Neural crest cell (in vitro differentiated cells): ENCODE measurements at regions not wholly inside any gene's neighbourhood (a gene's known extent, or its start where the extent isn't known, plus 50 kb on each side); places are given as distances from the start of the nearest gene placed in this dataset.

Experiments used
- DNase-seq: peaks from one replicate; pipeline ENCODE4 v3.0.0; 2021; ENCODE audit warnings: low read depth, mixed read lengths, low spot score
- H3K27ac Mint-ChIP-seq: one replicate; pipeline ENCODE4 v1.8.0; 2021; ENCODE audit warnings: mild to moderate bottlenecking, mixed read lengths; ENCODE audit not compliant: unreplicated experiment
- H3K27me3 Mint-ChIP-seq: 2 replicates; pipeline ENCODE4 v1.8.0; 2021; ENCODE audit warnings: low read depth, mild to moderate bottlenecking, mixed read lengths
- H3K36me3 Mint-ChIP-seq: 2 replicates; pipeline ENCODE4 v1.8.0; 2021; ENCODE audit warnings: low read depth, mild to moderate bottlenecking, mixed read lengths
- H3K4me1 Mint-ChIP-seq: 2 replicates; pipeline ENCODE4 v1.8.0; 2021; ENCODE audit warnings: mixed read lengths
- H3K4me3 Mint-ChIP-seq: one replicate; pipeline ENCODE4 v1.8.0; 2021; ENCODE audit warnings: mild to moderate bottlenecking, mixed read lengths
- H3K9me3 Mint-ChIP-seq: 2 replicates; pipeline ENCODE4 v1.8.0; 2021; ENCODE audit warnings: mixed read lengths
- TF ChIP-seq, protein P1 (sequence below): fragments of 200-600 bp; sonication (generic); conservative IDR thresholded peaks from 2 replicates; pipeline ENCODE4 v1.5.0; 2021; ENCODE audit warnings: antibody characterized with exemption, mild to moderate bottlenecking

- no peak overlapping the region for H3K27ac Mint-ChIP-seq
- no peak overlapping the region for H3K4me3 Mint-ChIP-seq
- H3K36me3 Mint-ChIP-seq: no peaks in the 10 kb centered on the region
- H3K4me1 Mint-ChIP-seq: peaks cover 5% of the 10 kb centered on the region
- TF ChIP-seq, protein P1, sequence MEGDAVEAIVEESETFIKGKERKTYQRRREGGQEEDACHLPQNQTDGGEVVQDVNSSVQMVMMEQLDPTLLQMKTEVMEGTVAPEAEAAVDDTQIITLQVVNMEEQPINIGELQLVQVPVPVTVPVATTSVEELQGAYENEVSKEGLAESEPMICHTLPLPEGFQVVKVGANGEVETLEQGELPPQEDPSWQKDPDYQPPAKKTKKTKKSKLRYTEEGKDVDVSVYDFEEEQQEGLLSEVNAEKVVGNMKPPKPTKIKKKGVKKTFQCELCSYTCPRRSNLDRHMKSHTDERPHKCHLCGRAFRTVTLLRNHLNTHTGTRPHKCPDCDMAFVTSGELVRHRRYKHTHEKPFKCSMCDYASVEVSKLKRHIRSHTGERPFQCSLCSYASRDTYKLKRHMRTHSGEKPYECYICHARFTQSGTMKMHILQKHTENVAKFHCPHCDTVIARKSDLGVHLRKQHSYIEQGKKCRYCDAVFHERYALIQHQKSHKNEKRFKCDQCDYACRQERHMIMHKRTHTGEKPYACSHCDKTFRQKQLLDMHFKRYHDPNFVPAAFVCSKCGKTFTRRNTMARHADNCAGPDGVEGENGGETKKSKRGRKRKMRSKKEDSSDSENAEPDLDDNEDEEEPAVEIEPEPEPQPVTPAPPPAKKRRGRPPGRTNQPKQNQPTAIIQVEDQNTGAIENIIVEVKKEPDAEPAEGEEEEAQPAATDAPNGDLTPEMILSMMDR: no peak
- no peak for DNase-seq
- peaks cover 5% of the 10 kb centered on the region for H3K27me3 Mint-ChIP-seq
- peaks cover 5% of the 10 kb centered on the region for H3K9me3 Mint-ChIP-seq
These were observed 125.4 kb downstream of the KIF26A start for GRCh38 chr14:104263675-104264358.

- no peak overlapping the region for H3K4me3 Mint-ChIP-seq
- no peak for DNase-seq
- H3K27ac Mint-ChIP-seq: no peak overlapping the region
- TF ChIP-seq, protein P1: no peak
- H3K27me3 Mint-ChIP-seq: peaks cover 5% of the 10 kb centered on the region
- H3K9me3 Mint-ChIP-seq: peaks cover 2% of the 10 kb centered on the region
- peaks cover 12% of the 10 kb centered on the region for H3K4me1 Mint-ChIP-seq
- no peaks in the 10 kb centered on the region for H3K36me3 Mint-ChIP-seq
These were observed 126.3 kb downstream of the KIF26A start for GRCh38 chr14:104264495-104265265.

- peaks cover 2% of the 10 kb centered on the region for H3K9me3 Mint-ChIP-seq
- no peaks in the 10 kb centered on the region for H3K36me3 Mint-ChIP-seq
- DNase-seq: no peak
- TF ChIP-seq, protein P1: no peak
- no peak overlapping the region for H3K4me3 Mint-ChIP-seq
- H3K4me1 Mint-ChIP-seq: peaks cover 12% of the 10 kb centered on the region
- no peaks in the 10 kb centered on the region for H3K27me3 Mint-ChIP-seq
- no peak overlapping the region for H3K27ac Mint-ChIP-seq
These were observed 127.7 kb downstream of the KIF26A start for GRCh38 chr14:104265918-104266630.

DNA sequence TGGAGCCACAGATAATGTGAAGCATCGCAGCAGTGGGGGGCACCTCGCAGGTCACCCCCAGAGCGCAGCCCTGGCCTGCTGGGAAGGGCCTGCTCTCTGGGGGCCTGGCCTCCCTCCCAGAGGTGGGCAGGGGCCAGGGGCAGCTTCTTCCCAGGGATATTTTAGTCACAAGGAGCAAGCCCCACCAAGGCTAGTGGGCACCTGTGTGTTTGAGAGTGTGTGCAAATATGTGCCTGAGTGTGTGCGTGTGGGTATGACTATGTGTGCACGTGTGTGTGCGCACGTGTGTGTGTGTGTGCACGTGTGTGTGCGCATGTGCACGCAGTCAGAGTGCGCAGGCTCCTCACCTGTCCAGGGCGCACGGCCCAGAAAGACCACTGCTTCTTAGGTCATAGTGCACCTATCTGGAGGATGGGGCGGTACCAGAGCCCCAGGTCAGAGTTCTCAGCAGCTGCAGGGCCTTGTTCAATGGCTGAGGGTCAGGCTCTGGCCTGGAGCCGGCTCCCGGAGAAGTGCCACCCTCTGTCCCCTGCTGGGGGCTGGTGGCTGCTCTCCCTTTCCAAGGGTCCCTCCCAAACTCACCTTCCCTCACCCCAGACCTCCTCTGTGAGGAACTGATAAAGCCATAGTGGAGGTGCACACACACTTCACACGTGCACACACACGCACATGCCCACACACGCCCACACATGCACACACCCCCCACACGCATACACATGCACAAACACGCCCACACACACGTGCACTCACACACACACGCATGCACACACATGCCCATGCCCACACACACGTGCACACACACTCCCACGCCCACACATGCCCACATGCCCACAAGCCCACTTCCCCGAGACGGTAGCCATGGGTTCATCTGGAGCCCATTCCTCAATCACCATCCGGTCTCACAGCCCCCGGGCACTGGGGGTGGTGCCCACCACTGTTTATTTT is 128.5 kb downstream of the KIF26A start:
- TF ChIP-seq, protein P1: no peak
- Mint-ChIP-seq H3K27me3 (no peaks in the 10 kb centered on the region), H3K9me3 (no peaks in the 10 kb centered on the region), H3K27ac (peak overlapping the region; percentile 58), H3K36me3 (no peaks in the 10 kb centered on the region), H3K4me1 (peaks cover 12% of the 10 kb centered on the region), H3K4me3 (no peak overlapping the region)
- no peak for DNase-seq

GRCh38 chr14:104267895-104268294 is 129.5 kb downstream of the KIF26A start:
- peaks cover 12% of the 10 kb centered on the region for H3K4me1 Mint-ChIP-seq
- H3K4me3 Mint-ChIP-seq: no peak overlapping the region
- no peak overlapping the region for H3K27ac Mint-ChIP-seq
- no peaks in the 10 kb centered on the region for H3K36me3 Mint-ChIP-seq
- no peak for DNase-seq
- no peaks in the 10 kb centered on the region for H3K27me3 Mint-ChIP-seq
- H3K9me3 Mint-ChIP-seq: no peaks in the 10 kb centered on the region
- TF ChIP-seq, protein P1: no peak
